Ectodermal cell (in vitro differentiated cells): ENCODE measurements at regions not wholly inside any gene's neighbourhood (a gene's known extent, or its start where the extent isn't known, plus 50 kb on each side); places are given as distances from the start of the nearest gene placed in this dataset.

ENCODE experiments used
- H3K27ac ChIP-seq: 2 replicates; pipeline ENCODE4 v1.7.0; 2013; ENCODE audit warnings: mild to moderate bottlenecking, low read depth, low read length; ENCODE audit not compliant: insufficient read depth, poor library complexity, severe bottlenecking
- H3K27me3 ChIP-seq: 2 replicates; pipeline ENCODE4 v1.7.0; 2013; ENCODE audit warnings: mild to moderate bottlenecking, low read length; ENCODE audit not compliant: insufficient read depth, control insufficient read depth, poor library complexity, severe bottlenecking
- H3K36me3 ChIP-seq: one replicate; pipeline ENCODE4 v1.7.0; 2013; ENCODE audit warnings: low read length; ENCODE audit not compliant: control insufficient read depth, insufficient read depth
- H3K4me1 ChIP-seq: one replicate; pipeline ENCODE4 v1.7.0; 2013; ENCODE audit warnings: low read length; ENCODE audit not compliant: control insufficient read depth, insufficient read depth
- H3K4me3 ChIP-seq: 2 replicates; pipeline ENCODE4 v1.7.0; 2013; ENCODE audit warnings: low read depth, low read length, control low read depth; ENCODE audit not compliant: insufficient read depth
- H3K9me3 ChIP-seq: 2 replicates; pipeline ENCODE4 v1.7.0; 2013; ENCODE audit warnings: mild to moderate bottlenecking, low read length, moderate library complexity; ENCODE audit not compliant: control insufficient read depth
- WGBS, 2 experiments: methylation state at CpG; one replicate each; pipeline ENCODE4 v1.1.7; 2013; ENCODE audit warnings: missing lambda C conversion rate in 2 of 2; 5-methylcytosine and 5-hydroxymethylcytosine counted together

GRCh38 chr14:81737938-81738337 is 204.3 kb upstream of the SEL1L start:
- H3K27me3 ChIP-seq: no peaks in the 10 kb centered on the region
- H3K4me3 ChIP-seq: no peak overlapping the region
- H3K4me1 ChIP-seq: no peaks in the 10 kb centered on the region
- no peak overlapping the region for H3K27ac ChIP-seq
- H3K9me3 ChIP-seq: no peaks in the 10 kb centered on the region
- H3K36me3 ChIP-seq: no peaks in the 10 kb centered on the region
- WGBS, 2 experiments: 88% methylated on average over 1 to 2 of the region's 2 CpGs

- Histone ChIP-seq H3K27me3 (no peaks in the 10 kb centered on the region), H3K27ac (no peak overlapping the region), H3K9me3 (no peaks in the 10 kb centered on the region), H3K4me3 (no peak overlapping the region), H3K4me1 (no peaks in the 10 kb centered on the region), H3K36me3 (no peaks in the 10 kb centered on the region)
- WGBS, 2 experiments: 92 to 98% methylated on average over 4 of the region's 4 CpGs
These were observed 205.4 kb upstream of the SEL1L start for GRCh38 chr14:81738946-81739659.

DNA sequence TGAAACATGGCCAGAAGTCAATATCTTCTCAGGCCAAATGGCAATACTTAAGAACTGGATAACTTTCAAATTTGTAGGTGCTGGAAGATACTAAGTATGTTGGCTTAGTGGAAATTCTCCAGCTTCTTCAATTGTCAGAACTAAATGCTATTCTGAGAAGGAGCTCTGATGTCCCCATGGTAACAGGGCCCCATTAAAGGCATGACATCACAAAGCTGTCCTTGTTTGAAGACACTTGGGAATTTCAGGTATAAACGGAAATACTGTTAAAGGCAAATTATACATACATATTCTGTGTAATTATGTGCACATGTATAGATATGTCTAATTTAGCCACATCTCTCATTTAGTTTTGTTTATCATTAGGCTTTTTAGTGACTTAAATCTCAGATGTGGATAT is 210.0 kb upstream of the SEL1L start:
- Histone ChIP-seq H3K4me3 (no peak overlapping the region), H3K27me3 (no peaks in the 10 kb centered on the region), H3K27ac (no peak overlapping the region), H3K36me3 (no peaks in the 10 kb centered on the region), H3K4me1 (no peaks in the 10 kb centered on the region), H3K9me3 (no peaks in the 10 kb centered on the region)
- WGBS, 2 experiments: 100% methylated on average over 1 of the region's 1 CpG; no CpG with 5 or more reads in 1 of the 2 experiments

GRCh38 chr14:81751198-81751597 is 217.5 kb upstream of the SEL1L start:
- H3K36me3 ChIP-seq: no peaks in the 10 kb centered on the region
- no peaks in the 10 kb centered on the region for H3K9me3 ChIP-seq
- no peak overlapping the region for H3K27ac ChIP-seq
- no peaks in the 10 kb centered on the region for H3K4me1 ChIP-seq
- no peak overlapping the region for H3K4me3 ChIP-seq
- WGBS, 2 experiments: 90 to 97% methylated on average over 2 of the region's 2 CpGs
- no peaks in the 10 kb centered on the region for H3K27me3 ChIP-seq

- Histone ChIP-seq H3K27ac (no peak overlapping the region), H3K4me1 (no peaks in the 10 kb centered on the region), H3K4me3 (no peak overlapping the region), H3K27me3 (no peaks in the 10 kb centered on the region), H3K36me3 (no peaks in the 10 kb centered on the region), H3K9me3 (no peaks in the 10 kb centered on the region)
- WGBS, 2 experiments: 90 to 95% methylated on average over 1 of the region's 2 CpGs
These were observed 225.9 kb upstream of the SEL1L start for GRCh38 chr14:81759541-81759940.

DNA sequence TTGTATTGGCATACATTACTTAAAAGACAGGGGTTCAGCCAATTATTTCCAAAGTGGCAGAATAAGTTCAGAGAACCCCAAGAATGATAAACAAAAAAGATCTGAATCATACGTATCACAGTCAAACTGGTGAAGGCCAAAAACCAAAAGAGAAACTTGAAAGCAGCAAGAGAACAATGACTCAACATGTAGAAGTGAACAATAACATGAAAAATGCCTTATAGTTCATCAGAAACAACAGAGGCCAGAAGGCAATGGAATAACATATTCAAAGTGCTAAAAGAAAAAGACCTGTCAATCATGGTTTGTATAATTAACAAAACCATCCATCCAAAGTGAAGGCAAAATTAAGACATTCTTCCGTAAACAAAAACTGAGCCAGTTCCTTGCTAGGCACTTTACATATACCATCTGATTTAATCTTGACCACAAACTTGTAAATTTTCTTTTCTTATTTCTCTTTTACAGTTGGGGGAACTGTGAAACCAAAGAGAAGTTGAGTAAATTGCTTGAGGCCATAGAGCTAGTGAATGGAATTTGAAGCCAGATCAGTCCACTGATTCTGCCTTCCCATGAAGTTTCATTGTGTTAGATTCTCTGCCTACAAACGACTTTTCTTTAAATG is 232.1 kb upstream of the SEL1L start:
- 77 to 80% methylated on average over 2 to 3 of the region's 3 CpGs for WGBS, 2 experiments
- Histone ChIP-seq H3K9me3 (no peaks in the 10 kb centered on the region), H3K4me1 (peaks cover 5% of the 10 kb centered on the region), H3K36me3 (no peaks in the 10 kb centered on the region), H3K27ac (no peak overlapping the region), H3K4me3 (no peak overlapping the region), H3K27me3 (no peaks in the 10 kb centered on the region)

- no peak overlapping the region for H3K27ac ChIP-seq
- no peaks in the 10 kb centered on the region for H3K36me3 ChIP-seq
- peaks cover 5% of the 10 kb centered on the region for H3K4me1 ChIP-seq
- no peaks in the 10 kb centered on the region for H3K27me3 ChIP-seq
- 93% methylated on average over 3 to 4 of the region's 4 CpGs for WGBS, 2 experiments
- H3K9me3 ChIP-seq: no peaks in the 10 kb centered on the region
- no peak overlapping the region for H3K4me3 ChIP-seq
These were observed 232.8 kb upstream of the SEL1L start for GRCh38 chr14:81766321-81766915.

DNA sequence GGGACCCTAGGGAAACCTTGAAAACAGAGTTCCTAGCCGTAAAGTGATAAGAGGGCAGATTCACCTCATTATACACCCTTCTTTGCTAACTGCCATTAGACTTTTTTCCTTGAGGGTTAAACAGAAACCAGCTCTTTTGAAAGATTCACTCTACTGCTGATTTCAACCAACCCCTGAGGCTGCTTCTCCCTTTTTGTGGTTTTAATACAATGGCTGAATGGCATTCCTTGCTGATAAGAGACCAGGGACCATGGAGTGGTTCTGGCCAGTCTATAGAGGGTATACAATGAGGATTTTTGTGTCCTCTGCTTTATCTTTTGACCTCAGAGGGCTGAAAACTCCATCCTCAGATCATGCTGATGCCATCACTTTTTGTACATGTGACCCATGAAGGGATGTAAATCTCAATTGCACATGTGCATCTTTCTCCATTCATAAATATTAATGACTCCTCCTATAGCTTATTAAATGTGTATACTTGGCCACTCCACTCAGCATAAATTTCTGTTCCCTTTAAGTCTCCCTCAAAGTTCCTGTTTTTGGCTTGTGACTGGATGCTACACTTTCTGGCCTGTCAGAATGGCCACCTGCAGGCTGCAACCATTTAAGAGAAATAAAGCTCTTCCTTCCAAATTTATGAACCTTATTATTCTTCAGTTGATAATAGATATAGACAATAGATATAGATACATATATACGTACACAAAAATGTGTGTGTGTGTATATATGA is 233.8 kb upstream of the SEL1L start:
- peaks cover 5% of the 10 kb centered on the region for H3K4me1 ChIP-seq
- no peaks in the 10 kb centered on the region for H3K27me3 ChIP-seq
- H3K36me3 ChIP-seq: no peaks in the 10 kb centered on the region
- WGBS, 2 experiments: 42 to 71% methylated on average over 1 of the region's 2 CpGs
- no peaks in the 10 kb centered on the region for H3K9me3 ChIP-seq
- no peak overlapping the region for H3K4me3 ChIP-seq
- no peak overlapping the region for H3K27ac ChIP-seq

DNA sequence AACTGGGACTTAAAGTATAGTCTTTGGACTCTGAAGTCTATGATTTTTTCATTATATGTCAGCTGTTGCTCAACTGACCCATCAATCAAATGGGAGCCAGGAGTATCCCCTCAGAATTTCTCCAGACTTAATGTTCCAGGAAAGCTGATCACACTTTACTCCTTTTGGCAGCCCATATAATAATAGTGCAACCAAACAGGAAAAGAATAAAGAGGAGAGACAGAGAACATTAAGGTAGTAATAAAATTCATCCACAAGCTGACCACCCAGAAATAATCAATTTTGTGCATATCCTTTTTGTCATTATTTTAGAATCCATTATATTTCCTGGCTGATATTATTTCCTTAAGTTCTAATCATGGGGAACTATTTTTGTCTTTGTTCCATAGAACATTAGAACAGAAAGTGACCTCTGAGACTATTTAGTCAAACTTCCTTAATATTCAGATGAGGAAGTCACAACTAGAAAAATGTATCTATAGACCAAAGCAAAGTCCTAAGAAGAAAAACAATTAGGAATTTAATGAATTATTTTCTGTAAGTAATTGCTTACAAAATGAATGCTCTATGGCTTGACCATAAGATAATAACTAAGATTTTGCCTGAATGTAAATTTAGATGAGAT is 238.1 kb upstream of the SEL1L start:
- Histone ChIP-seq H3K9me3 (no peaks in the 10 kb centered on the region), H3K27ac (no peak overlapping the region), H3K36me3 (no peaks in the 10 kb centered on the region), H3K4me3 (no peak overlapping the region), H3K4me1 (no peaks in the 10 kb centered on the region), H3K27me3 (no peaks in the 10 kb centered on the region)

GRCh38 chr14:81772381-81772780 is 238.7 kb upstream of the SEL1L start:
- H3K36me3 ChIP-seq: no peaks in the 10 kb centered on the region
- H3K27me3 ChIP-seq: no peaks in the 10 kb centered on the region
- H3K9me3 ChIP-seq: no peaks in the 10 kb centered on the region
- H3K4me3 ChIP-seq: no peak overlapping the region
- H3K4me1 ChIP-seq: no peaks in the 10 kb centered on the region
- 94 to 100% methylated on average over 1 of the region's 1 CpG for WGBS, 2 experiments
- no peak overlapping the region for H3K27ac ChIP-seq
